ENCODE measurements at regions not wholly inside any gene's neighbourhood (a gene's known extent, or its start where the extent isn't known, plus 50 kb on each side); places are given as distances from the start of the nearest gene placed in this dataset.
A peak's percentile ranks its signal among the peaks of the same experiment; 100 is the strongest.

- TF ChIP-seq CTCF (IDR thresholded peaks at IDR 0.05; ENCODE audit: insufficient read depth, low read length), result no peak
- peak; percentile 71 for DNase-seq (ENCODE audit: low read depth)
- no peak overlapping the region for H3K4me3 ChIP-seq (ENCODE audit: low read depth, low read length)
These were observed 54.3 kb upstream of the RMDN2 start for GRCh38 chr2:37870829-37871228.

- TF ChIP-seq CTCF (IDR thresholded peaks at IDR 0.05; ENCODE audit: insufficient read depth, low read length), result no peak
- no peak overlapping the region for H3K4me3 ChIP-seq (ENCODE audit: low read depth, low read length)
- peak; percentile 49 for DNase-seq (ENCODE audit: low read depth)
These were observed 53.5 kb upstream of the RMDN2 start for GRCh38 chr2:37871456-37872191.

GRCh38 chr2:37872192-37872750 lies 52.8 kb upstream of the RMDN2 start:
- no peak for TF ChIP-seq CTCF (IDR thresholded peaks at IDR 0.05; ENCODE audit: insufficient read depth, low read length)
- H3K4me3 ChIP-seq (ENCODE audit: low read depth, low read length), result no peak overlapping the region
- no peak for DNase-seq (ENCODE audit: low read depth)

GRCh38 chr2:37873229-37873628 lies 51.9 kb upstream of the RMDN2 start:
- TF ChIP-seq CTCF (IDR thresholded peaks at IDR 0.05; ENCODE audit: insufficient read depth, low read length), result no peak
- DNase-seq (ENCODE audit: low read depth), result no peak
- no peak overlapping the region for H3K4me3 ChIP-seq (ENCODE audit: low read depth, low read length)

- no peak for TF ChIP-seq CTCF (IDR thresholded peaks at IDR 0.05; ENCODE audit: insufficient read depth, low read length)
- H3K4me3 ChIP-seq (ENCODE audit: low read depth, low read length), result no peak overlapping the region
- no peak for DNase-seq (ENCODE audit: low read depth)
These were observed 51.2 kb upstream of the RMDN2 start for GRCh38 chr2:37873749-37874330.

- H3K4me3 ChIP-seq (ENCODE audit: low read depth, low read length), result no peak overlapping the region
- TF ChIP-seq CTCF (IDR thresholded peaks at IDR 0.05; ENCODE audit: insufficient read depth, low read length), result no peak
- DNase-seq (ENCODE audit: low read depth), result no peak
These were observed 50.6 kb upstream of the RMDN2 start for GRCh38 chr2:37874470-37874869.
